NT2/D1 (cell line): ENCODE measurements at regions not wholly inside any gene's neighbourhood (a gene's known extent, or its start where the extent isn't known, plus 50 kb on each side); places are given as distances from the start of the nearest gene placed in this dataset.

Experiments used
- SUZ12 ChIP-seq: IDR thresholded peaks from 2 replicates; pipeline ENCODE4 v1.6.1; 2011; ENCODE audit not compliant: insufficient read length, insufficient read depth; ENCODE audit errors: extremely low read depth
- YY1 ChIP-seq: IDR thresholded peaks from 2 replicates; pipeline ENCODE4 v1.6.1; 2011; ENCODE audit not compliant: insufficient read length, insufficient read depth
- ZNF274 ChIP-seq: IDR thresholded peaks from 2 replicates; pipeline ENCODE4 v1.6.1; 2011; ENCODE audit warnings: mild to moderate bottlenecking, low read depth, low read length

- TF ChIP-seq YY1 (no peak), ZNF274 (no peak), SUZ12 (no peak)
Observed at GRCh38 chr2:128600581-128601297, 282.1 kb upstream of the HS6ST1 start.
